Nephron (organoid): ENCODE measurements at regions not wholly inside any gene's neighbourhood (a gene's known extent, or its start where the extent isn't known, plus 50 kb on each side); places are given as distances from the start of the nearest gene placed in this dataset.
A peak's percentile ranks its signal among the peaks of the same experiment; 100 is the strongest.

Experiments used
- H3K27ac Mint-ChIP-seq, 3 experiments: 2 replicates each; pipeline ENCODE4 v1.8.0; 2020; ENCODE audit warnings: mixed read lengths in 3 of 3, mild to moderate bottlenecking in 2 of 3, moderate library complexity in 1 of 3
- H3K27me3 Mint-ChIP-seq: 2 replicates; pipeline ENCODE4 v1.8.0; 2021; ENCODE audit warnings: low read depth, mild to moderate bottlenecking, moderate library complexity, mixed read lengths
- H3K36me3 Mint-ChIP-seq: 2 replicates; pipeline ENCODE4 v1.8.0; 2020; ENCODE audit warnings: low read depth, mixed read lengths
- H3K4me1 Mint-ChIP-seq: 2 replicates; pipeline ENCODE4 v1.8.0; 2020; ENCODE audit warnings: mixed read lengths
- H3K4me3 Mint-ChIP-seq, 3 experiments: 2 replicates each; pipeline ENCODE4 v1.8.0; 2020; ENCODE audit warnings: mild to moderate bottlenecking in 3 of 3, mixed read lengths in 3 of 3, moderate library complexity in 2 of 3
- H3K9me3 Mint-ChIP-seq: 2 replicates; pipeline ENCODE4 v1.8.0; 2020; ENCODE audit warnings: mixed read lengths
- CTCF ChIP-seq, 3 experiments: fragments of 200-600 bp; sonication (generic); IDR thresholded peaks; one replicate each; pipeline ENCODE4 v1.5.0; 2021; ENCODE audit warnings: antibody characterized with exemption in 3 of 3; ENCODE audit not compliant: unreplicated experiment in 3 of 3

- no peaks in the 10 kb centered on the region for H3K36me3 Mint-ChIP-seq
- H3K4me1 Mint-ChIP-seq: peaks cover 25% of the 10 kb centered on the region
- peaks cover under 1% of the 10 kb centered on the region for H3K9me3 Mint-ChIP-seq
- H3K4me3 Mint-ChIP-seq: no peak overlapping the region
- peaks cover 31% of the 10 kb centered on the region for H3K27me3 Mint-ChIP-seq
- no peak overlapping the region for H3K27ac Mint-ChIP-seq
- TF ChIP-seq CTCF (IDR thresholded peaks at IDR 0.05; ENCODE audit: unreplicated experiment in 3 of 3): peak; percentile 70 to 71 (median 70)
Measured at GRCh38 chr6:165729307-165729936, 66.4 kb upstream of the PDE10A start.

GRCh38 chr6:165728216-165728615, 65.2 kb upstream of the PDE10A start:
- Mint-ChIP-seq H3K4me3 (no peak overlapping the region), H3K36me3 (no peaks in the 10 kb centered on the region), H3K27ac (no peak overlapping the region), H3K9me3 (no peaks in the 10 kb centered on the region), H3K27me3 (peaks cover 27% of the 10 kb centered on the region), H3K4me1 (peaks cover 25% of the 10 kb centered on the region)
- TF ChIP-seq CTCF (IDR thresholded peaks at IDR 0.05; ENCODE audit: unreplicated experiment in 3 of 3): no peak

GRCh38 chr6:165726965-165727381, 63.9 kb upstream of the PDE10A start:
- Mint-ChIP-seq H3K4me1 (peaks cover 25% of the 10 kb centered on the region), H3K4me3 (no peak overlapping the region), H3K36me3 (no peaks in the 10 kb centered on the region), H3K27me3 (peaks cover 16% of the 10 kb centered on the region), H3K27ac (no peak overlapping the region), H3K9me3 (no peaks in the 10 kb centered on the region)
- TF ChIP-seq CTCF (IDR thresholded peaks at IDR 0.05; ENCODE audit: unreplicated experiment in 3 of 3): no peak

- Mint-ChIP-seq H3K9me3 (no peaks in the 10 kb centered on the region), H3K27ac (no peak overlapping the region), H3K36me3 (no peaks in the 10 kb centered on the region), H3K4me1 (peaks cover 25% of the 10 kb centered on the region), H3K27me3 (peaks cover 12% of the 10 kb centered on the region), H3K4me3 (no peak overlapping the region)
- no peak for TF ChIP-seq CTCF (IDR thresholded peaks at IDR 0.05; ENCODE audit: unreplicated experiment in 3 of 3)
Measured at GRCh38 chr6:165726290-165726875, 63.3 kb upstream of the PDE10A start.

- peaks cover 25% of the 10 kb centered on the region for H3K4me1 Mint-ChIP-seq
Measured at GRCh38 chr6:165725201-165725600, 62.2 kb upstream of the PDE10A start.

More at GRCh38 chr6:165725201-165725600, 62.2 kb upstream of the PDE10A start:
- Mint-ChIP-seq H3K4me3 (no peak overlapping the region), H3K36me3 (no peaks in the 10 kb centered on the region), H3K27ac (no peak overlapping the region), H3K9me3 (no peaks in the 10 kb centered on the region), H3K27me3 (peaks cover 10% of the 10 kb centered on the region)
- no peak for TF ChIP-seq CTCF (IDR thresholded peaks at IDR 0.05; ENCODE audit: unreplicated experiment in 3 of 3)
